PFSK-1 (cell line): ENCODE measurements at regions not wholly inside any gene's neighbourhood (a gene's known extent, or its start where the extent isn't known, plus 50 kb on each side); places are given as distances from the start of the nearest gene placed in this dataset.

Source experiments
- FOXP2 ChIP-seq: optimal IDR thresholded peaks from 2 replicates; pipeline ENCODE3; 2011; ENCODE audit warnings: borderline replicate concordance, control low read depth, inconsistent platforms; ENCODE audit not compliant: insufficient read depth; ENCODE audit errors: extremely low read length, extremely low read depth
- POLR2AphosphoS5 ChIP-seq: IDR thresholded peaks from 2 replicates; pipeline ENCODE4 v1.6.1; 2012; ENCODE audit warnings: low read depth, mild to moderate bottlenecking, control low read depth, low read length, moderate library complexity
- SIN3A ChIP-seq: IDR thresholded peaks from 2 replicates; pipeline ENCODE4 v1.6.1; 2012; ENCODE audit warnings: mild to moderate bottlenecking, low read length, moderate library complexity, borderline replicate concordance; ENCODE audit not compliant: insufficient read depth
- TAF1 ChIP-seq: IDR thresholded peaks from 2 replicates; pipeline ENCODE4 v1.6.1; 2012; ENCODE audit warnings: low read length, control low read depth, borderline replicate concordance; ENCODE audit not compliant: insufficient read depth
- TF ChIP-seq, protein P1 (sequence below), 2 experiments: IDR thresholded peaks; 2 replicates each; pipeline versions ENCODE4 v1.6.1 to v1.8.0; 2011 to 2012; ENCODE audit warnings: low read depth in 2 of 2, low read length in 2 of 2, control low read depth in 1 of 2, inconsistent platforms in 1 of 2, mild to moderate bottlenecking in 1 of 2, moderate library complexity in 1 of 2; ENCODE audit not compliant: insufficient read depth in 1 of 2

DNA sequence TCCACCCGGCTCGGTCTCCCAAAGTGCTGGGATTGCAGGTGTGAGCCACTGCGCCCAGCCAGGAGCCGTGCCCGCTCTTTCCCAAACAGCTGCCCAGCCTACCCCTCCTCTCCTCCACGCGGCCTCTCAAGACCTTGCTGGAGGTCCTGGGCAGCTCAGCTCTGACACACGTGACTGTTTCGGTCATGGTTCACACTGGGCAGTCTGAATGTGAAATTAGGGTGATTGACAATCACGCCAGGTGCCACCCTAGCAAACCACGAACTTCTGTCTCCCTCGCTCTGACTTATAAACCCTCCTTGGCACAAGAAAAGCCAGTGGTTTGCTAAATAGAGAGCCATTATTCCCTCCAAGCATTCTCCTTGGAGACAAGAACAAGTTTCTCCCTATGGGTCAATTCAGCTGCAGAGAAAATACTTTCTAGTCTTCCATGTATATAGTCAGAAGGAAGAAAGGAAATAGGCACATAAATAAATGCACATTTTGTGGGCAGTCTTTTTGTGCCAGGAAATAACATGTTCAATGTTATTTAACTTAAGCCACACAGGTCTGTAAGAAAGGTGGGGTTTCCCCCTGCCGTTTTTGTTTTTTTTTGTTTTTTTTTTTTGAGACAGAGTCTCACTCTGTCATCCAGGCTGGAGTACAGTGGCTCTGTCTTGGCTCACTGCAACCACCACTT is 121.9 kb upstream of the MEF2A start:
- TF ChIP-seq, protein P1, sequence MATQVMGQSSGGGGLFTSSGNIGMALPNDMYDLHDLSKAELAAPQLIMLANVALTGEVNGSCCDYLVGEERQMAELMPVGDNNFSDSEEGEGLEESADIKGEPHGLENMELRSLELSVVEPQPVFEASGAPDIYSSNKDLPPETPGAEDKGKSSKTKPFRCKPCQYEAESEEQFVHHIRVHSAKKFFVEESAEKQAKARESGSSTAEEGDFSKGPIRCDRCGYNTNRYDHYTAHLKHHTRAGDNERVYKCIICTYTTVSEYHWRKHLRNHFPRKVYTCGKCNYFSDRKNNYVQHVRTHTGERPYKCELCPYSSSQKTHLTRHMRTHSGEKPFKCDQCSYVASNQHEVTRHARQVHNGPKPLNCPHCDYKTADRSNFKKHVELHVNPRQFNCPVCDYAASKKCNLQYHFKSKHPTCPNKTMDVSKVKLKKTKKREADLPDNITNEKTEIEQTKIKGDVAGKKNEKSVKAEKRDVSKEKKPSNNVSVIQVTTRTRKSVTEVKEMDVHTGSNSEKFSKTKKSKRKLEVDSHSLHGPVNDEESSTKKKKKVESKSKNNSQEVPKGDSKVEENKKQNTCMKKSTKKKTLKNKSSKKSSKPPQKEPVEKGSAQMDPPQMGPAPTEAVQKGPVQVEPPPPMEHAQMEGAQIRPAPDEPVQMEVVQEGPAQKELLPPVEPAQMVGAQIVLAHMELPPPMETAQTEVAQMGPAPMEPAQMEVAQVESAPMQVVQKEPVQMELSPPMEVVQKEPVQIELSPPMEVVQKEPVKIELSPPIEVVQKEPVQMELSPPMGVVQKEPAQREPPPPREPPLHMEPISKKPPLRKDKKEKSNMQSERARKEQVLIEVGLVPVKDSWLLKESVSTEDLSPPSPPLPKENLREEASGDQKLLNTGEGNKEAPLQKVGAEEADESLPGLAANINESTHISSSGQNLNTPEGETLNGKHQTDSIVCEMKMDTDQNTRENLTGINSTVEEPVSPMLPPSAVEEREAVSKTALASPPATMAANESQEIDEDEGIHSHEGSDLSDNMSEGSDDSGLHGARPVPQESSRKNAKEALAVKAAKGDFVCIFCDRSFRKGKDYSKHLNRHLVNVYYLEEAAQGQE (IDR thresholded peaks at IDR 0.05; ENCODE audit: insufficient read depth in 1 of 2, low read depth in 2 of 2, low read length in 2 of 2) = no peak

DNA sequence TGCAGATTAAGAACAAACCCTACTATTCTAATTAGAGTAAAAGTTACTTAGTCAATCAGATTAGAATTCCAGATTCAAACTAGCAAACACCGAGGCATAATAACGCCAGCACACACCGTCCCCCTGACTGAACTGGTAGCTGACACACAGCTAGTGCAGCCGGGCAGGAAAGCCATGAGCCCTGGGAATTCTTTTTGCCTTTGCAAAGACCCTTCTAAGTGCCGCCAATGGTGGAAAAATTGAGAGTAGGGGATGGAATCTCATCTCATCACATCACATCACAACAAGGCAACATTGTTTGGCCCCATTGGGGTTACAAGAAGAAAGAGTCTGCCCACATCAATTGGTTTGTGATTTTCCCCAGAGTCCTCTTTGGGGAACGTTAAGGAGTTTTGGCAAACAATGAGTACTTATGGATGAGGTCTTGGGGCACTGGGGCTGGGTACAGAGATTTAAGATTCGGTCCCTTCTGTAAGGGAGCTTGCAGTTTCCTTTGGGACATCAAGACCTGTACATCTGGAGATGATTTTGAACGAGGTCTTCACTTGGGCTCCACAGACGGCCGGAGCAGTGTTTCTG is 120.4 kb upstream of the MEF2A start:
- TF ChIP-seq, protein P1 (IDR thresholded peaks at IDR 0.05; ENCODE audit: insufficient read depth in 1 of 2, low read depth in 2 of 2, low read length in 2 of 2) = no peak
- TF ChIP-seq SIN3A (no peak), TAF1 (no peak), FOXP2 (no peak), POLR2AphosphoS5 (no peak)

DNA sequence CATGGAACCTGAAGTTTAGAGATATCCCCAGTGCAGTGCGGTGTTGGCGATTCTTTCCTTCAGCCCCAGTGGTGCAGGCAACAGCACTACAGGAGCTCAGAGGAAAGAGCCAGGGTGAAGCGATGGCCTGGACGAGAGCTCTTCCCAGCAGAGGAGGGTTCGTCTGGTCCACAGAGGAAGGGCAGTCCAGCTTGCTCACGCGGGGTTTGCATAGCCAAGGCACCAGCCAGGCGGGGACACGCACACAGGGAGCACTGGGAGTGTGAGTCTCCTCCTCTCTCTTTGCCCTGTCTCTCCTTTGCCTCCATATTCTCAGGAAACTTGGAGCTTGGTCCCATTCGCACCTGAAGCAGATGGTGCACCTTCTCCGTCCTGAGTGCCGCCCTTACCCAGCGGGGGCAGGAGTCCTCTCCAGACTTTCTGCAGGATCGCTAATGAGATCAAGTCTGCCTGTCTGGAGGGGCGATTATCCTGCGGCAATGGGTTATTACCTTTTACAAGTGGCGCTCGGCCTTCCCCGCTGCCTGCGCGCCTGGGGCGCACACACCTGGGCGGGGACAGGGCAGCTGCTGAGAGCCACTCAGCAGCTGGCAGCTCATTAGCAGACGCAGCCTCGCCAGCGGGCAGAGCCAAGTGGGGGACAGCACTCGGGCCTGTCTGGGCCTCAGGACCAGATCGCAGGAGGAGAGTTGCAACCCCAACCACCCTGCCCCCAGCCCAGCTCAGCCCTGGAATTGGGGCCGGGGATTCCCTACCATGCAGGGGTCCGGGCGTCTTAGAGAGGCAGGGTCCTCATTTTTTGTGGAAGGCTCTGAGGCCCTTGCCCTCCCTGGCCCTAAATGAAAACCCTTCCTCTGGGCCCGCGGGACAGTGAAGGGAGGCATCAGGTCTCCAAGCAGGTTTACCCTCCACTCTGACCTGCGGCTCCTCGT is 119.0 kb upstream of the MEF2A start:
- no peak for TF ChIP-seq TAF1
- TF ChIP-seq, protein P1 (IDR thresholded peaks at IDR 0.05; ENCODE audit: insufficient read depth in 1 of 2, low read depth in 2 of 2, low read length in 2 of 2) = no peak
- no peak for TF ChIP-seq SIN3A
- TF ChIP-seq POLR2AphosphoS5 = no peak
- no peak for TF ChIP-seq FOXP2

DNA sequence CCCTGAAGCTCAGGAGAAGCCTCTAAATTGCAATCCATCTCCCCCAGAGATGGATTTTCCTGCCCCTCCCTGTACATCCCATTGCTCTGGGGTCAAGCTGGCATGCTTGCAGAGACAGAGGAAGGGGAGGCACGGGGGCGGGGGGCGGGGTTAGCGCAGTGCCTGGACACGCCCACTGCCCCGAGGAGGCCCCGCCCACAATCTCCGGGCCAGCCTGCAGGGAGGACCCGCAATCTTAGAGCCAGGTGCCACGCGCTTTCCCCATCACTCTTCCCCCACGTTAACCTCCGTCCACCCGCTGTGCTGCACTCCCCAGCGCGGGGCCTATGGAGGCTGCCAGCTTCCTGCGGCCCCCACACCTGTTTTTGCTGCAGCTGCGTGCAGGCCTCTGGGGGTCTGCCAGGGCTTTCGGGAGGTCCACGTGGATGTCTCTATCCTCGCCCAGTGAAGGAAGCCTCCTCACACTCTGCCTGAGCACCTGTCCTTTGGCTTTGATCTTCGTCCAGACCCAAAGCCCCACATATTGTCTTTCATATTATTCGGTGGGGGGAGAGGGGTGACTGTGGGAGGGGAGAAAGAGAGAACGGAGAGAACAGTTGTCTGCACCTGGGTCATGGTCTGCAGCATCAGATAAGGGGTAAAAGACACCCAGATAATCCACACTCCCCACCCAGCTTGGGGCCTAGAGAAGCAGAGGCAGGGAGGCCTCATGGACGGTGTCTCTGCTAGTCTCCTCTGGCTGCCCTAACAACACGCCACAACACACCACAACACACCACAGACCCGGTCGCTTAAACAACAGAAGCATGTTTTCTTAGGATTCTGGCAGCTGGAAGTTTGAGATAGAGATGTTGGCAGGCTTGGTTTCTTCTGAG is 118.0 kb upstream of the MEF2A start:
- TF ChIP-seq, protein P1 (IDR thresholded peaks at IDR 0.05; ENCODE audit: insufficient read depth in 1 of 2, low read depth in 2 of 2, low read length in 2 of 2) = no peak
- no peak for TF ChIP-seq TAF1
- no peak for TF ChIP-seq SIN3A
- TF ChIP-seq POLR2AphosphoS5 = no peak
- TF ChIP-seq FOXP2 = no peak
